Right atrium auricular region (tissue), 2 donors: ENCODE measurements at regions not wholly inside any gene's neighbourhood (a gene's known extent, or its start where the extent isn't known, plus 50 kb on each side); places are given as distances from the start of the nearest gene placed in this dataset.

Source experiments
- DNase-seq: peaks from one replicate; pipeline ENCODE4 v3.0.0-alpha.2; 2019; ENCODE audit warnings: low spot score
- H3K27ac ChIP-seq, 2 donors: fragments of 200-600 bp; sonication (generic); 1 replicate in 1 of 2; 2 replicates in 1 of 2; pipeline ENCODE4 v1.5.1; 2016 to 2019
- H3K27me3 ChIP-seq, 2 donors: fragments of 200-600 bp; sonication (generic); one replicate each; pipeline versions ENCODE4 v1.5.1 to v1.6.0; 2017 to 2019
- H3K36me3 ChIP-seq: fragments of 200-600 bp; sonication (generic); one replicate; pipeline ENCODE4 v1.5.1; 2016
- H3K4me1 ChIP-seq, 2 donors: fragments of 200-600 bp; sonication (generic); one replicate each; pipeline versions ENCODE4 v1.5.1 to v1.6.0; 2017 to 2019
- H3K4me3 ChIP-seq, 2 donors: fragments of 200-600 bp; sonication (generic); 1 replicate in 1 of 2; 2 replicates in 1 of 2; pipeline ENCODE4 v1.5.1; 2017 to 2019; ENCODE audit warnings: mild to moderate bottlenecking in 1 of 2, moderate library complexity in 1 of 2
- H3K9me3 ChIP-seq, 2 donors: fragments of 200-600 bp; sonication (generic); one replicate each; pipeline ENCODE4 v1.5.1; 2019
- TF ChIP-seq, protein P1 (sequence below), 2 donors: fragments of 200-600 bp; sonication (generic); IDR thresholded peaks; one replicate each; pipeline ENCODE4 v1.5.1; 2019; ENCODE audit warnings: antibody characterized with exemption in 2 of 2

DNA sequence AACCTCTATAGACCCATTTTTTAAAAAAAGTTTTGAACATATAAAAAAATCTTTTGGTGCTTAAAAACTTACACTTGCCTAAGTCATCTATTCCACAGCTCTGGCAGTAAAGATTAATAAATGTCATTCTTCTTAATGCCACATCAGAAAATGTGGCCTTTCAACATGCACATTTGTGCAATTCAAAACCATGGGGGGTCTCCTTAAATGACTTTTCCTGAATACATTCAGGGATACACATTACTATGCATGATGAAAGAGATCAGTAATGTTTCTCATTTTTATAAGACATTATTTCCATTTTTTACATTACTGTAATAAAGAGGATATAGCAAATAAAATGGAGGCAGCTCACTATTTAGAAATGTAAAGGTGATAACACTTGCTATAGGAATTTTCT, 142.3 kb downstream of the RBM43 start:
- Histone ChIP-seq H3K4me3 (no peak overlapping the region), H3K27ac (no peak overlapping the region), H3K36me3 (no peaks in the 10 kb centered on the region), H3K4me1 (no peaks in the 10 kb centered on the region), H3K27me3 (no peaks in the 10 kb centered on the region), H3K9me3 (peaks cover 0 to 16% of the 10 kb centered on the region in 2 donors)
- TF ChIP-seq, protein P1, sequence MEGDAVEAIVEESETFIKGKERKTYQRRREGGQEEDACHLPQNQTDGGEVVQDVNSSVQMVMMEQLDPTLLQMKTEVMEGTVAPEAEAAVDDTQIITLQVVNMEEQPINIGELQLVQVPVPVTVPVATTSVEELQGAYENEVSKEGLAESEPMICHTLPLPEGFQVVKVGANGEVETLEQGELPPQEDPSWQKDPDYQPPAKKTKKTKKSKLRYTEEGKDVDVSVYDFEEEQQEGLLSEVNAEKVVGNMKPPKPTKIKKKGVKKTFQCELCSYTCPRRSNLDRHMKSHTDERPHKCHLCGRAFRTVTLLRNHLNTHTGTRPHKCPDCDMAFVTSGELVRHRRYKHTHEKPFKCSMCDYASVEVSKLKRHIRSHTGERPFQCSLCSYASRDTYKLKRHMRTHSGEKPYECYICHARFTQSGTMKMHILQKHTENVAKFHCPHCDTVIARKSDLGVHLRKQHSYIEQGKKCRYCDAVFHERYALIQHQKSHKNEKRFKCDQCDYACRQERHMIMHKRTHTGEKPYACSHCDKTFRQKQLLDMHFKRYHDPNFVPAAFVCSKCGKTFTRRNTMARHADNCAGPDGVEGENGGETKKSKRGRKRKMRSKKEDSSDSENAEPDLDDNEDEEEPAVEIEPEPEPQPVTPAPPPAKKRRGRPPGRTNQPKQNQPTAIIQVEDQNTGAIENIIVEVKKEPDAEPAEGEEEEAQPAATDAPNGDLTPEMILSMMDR (IDR thresholded peaks at IDR 0.05), result no peak
- DNase-seq, result no peak

DNA sequence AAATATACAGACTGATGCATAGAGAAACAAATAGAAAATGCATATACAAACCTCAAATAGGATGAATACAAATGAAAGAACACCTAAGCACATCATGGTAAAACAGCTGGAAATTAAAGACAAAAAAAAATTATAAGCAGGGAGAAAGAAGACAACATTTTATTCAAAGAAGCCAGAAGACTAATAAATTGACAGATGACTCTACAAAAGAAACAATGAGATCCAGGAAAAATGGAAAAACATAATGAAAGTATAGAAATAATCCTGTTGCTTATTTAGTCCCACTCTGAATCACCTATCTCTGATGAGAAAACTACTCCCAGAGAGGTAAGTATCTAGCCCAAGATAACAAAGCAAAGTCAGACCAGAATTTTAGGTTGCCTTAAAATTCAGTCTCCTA, 143.4 kb downstream of the RBM43 start:
- no peak overlapping the region for H3K4me3 ChIP-seq
- TF ChIP-seq, protein P1 (IDR thresholded peaks at IDR 0.05), result no peak
- no peak overlapping the region for H3K27ac ChIP-seq
- H3K4me1 ChIP-seq, result no peaks in the 10 kb centered on the region
- H3K27me3 ChIP-seq, result no peaks in the 10 kb centered on the region
- no peak for DNase-seq
- no peaks in the 10 kb centered on the region for H3K36me3 ChIP-seq
- peaks cover 0 to 16% of the 10 kb centered on the region in 2 donors for H3K9me3 ChIP-seq

DNA sequence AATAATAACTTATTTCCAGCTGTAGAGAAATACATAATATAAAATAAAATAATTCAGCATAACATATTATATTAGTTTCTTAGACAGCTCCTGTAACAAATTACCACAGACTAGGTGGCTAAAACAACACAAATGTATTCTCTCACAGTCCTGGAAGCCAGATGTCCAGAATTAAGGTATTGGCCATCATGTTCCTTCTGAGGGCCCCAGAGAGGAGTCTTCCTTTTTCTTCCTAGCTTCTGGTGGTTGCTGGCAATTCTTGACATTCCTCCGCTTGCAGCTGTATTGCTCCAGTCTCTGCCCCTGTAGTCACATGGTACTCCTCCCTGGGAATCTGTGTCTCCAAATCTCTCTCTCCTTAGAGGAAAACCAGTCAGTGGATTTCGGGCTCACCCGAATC, 146.8 kb downstream of the RBM43 start:
- H3K4me3 ChIP-seq, result no peak overlapping the region
- H3K4me1 ChIP-seq, result no peaks in the 10 kb centered on the region
- no peaks in the 10 kb centered on the region for H3K27me3 ChIP-seq
- no peak for DNase-seq
- TF ChIP-seq, protein P1 (IDR thresholded peaks at IDR 0.05), result no peak
- no peak overlapping the region for H3K27ac ChIP-seq
- no peaks in the 10 kb centered on the region for H3K36me3 ChIP-seq
- H3K9me3 ChIP-seq, result peaks cover 0 to 16% of the 10 kb centered on the region in 2 donors

DNA sequence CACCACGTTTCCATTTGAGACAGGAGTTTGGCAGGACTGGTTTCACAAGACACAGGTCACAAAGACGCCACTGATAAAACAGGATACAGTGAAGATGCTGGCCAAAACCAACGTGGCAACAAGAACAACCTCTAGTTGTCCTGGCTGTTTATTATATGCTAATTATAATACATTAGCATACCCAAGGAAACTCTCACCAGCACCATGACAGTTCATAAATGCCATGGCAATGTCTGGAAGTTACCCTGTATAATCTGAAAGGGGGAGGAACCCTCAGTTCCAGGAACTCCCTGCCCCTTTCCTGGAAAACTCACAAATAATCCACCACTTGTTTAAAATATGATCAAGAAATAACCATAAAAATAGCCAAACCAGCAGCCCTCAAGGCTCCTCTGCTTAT, 148.3 kb downstream of the RBM43 start:
- Histone ChIP-seq H3K9me3 (peaks cover 0 to 11% of the 10 kb centered on the region in 2 donors), H3K4me1 (no peaks in the 10 kb centered on the region), H3K27me3 (no peaks in the 10 kb centered on the region), H3K36me3 (no peaks in the 10 kb centered on the region), H3K4me3 (no peak overlapping the region), H3K27ac (no peak overlapping the region)
- TF ChIP-seq, protein P1 (IDR thresholded peaks at IDR 0.05), result no peak
- DNase-seq, result no peak

DNA sequence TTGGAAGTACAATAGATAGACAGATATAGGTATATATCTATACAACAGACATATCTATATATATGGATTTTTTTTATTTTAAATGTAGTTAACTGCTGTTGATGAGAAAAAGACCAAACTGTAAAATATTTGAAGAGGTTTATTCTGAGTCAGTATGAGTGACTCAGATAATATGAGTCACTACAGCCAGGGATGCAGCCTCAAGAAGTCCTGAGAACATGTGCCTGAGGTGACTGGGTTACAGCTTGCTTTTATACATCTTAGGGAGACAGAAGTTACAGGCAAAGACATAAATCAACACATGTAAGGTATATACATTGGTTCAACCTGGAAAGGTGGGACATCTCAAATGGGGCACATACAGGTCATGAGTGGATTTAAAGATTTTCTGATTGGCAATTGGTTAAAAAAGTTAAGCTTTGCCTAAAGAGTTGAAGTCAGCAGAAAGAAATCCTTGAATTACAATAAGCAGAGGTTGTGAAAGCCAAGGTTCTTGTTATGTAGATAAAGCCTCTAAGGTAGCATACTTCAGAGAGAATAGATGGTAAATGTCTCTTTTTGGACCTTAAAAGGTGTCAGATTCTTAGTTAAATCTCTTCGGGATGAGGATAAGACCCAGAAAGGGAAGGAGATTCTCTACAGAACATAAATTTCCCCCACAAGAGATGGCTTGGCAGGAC, 149.9 kb downstream of the RBM43 start:
- Histone ChIP-seq H3K27ac (no peak overlapping the region), H3K9me3 (no peaks in the 10 kb centered on the region), H3K4me3 (no peak overlapping the region), H3K36me3 (no peaks in the 10 kb centered on the region), H3K4me1 (no peaks in the 10 kb centered on the region), H3K27me3 (no peaks in the 10 kb centered on the region)
- TF ChIP-seq, protein P1 (IDR thresholded peaks at IDR 0.05), result no peak
- no peak for DNase-seq
